Panc1 (cell line): ENCODE measurements at regions not wholly inside any gene's neighbourhood (a gene's known extent, or its start where the extent isn't known, plus 50 kb on each side); places are given as distances from the start of the nearest gene placed in this dataset.

Source experiments
- ATAC-seq: fragments of 200-7000 bp; cut with Tn5 transposase; 2 replicates; pipeline ENCODE4 v1.9.1; 2020; ENCODE audit warnings: mild to moderate bottlenecking, moderate library complexity
- BruUV-seq: library from RNA; stranded (reverse); fragments of 400-500 nt; replicated peaks from 2 replicates; lab custom pipeline; 2021; lab: Mats Ljungman, UMichigan
- CTCF ChIA-PET: fragments of 300-600 bp; sonication (Branson Sonifier 250); formaldehyde crosslinking; loops from one replicate; lab custom pipeline; 2022; ENCODE audit warnings: antibody characterized with exemption; lab: Charles Lee
- POLR2A ChIA-PET: fragments of 300-600 bp; sonication (Branson Sonifier 250); formaldehyde crosslinking; loops from one replicate; lab custom pipeline; 2022; ENCODE audit warnings: antibody characterized with exemption; lab: Charles Lee
- DNase-seq: peaks from one replicate; pipeline ENCODE4 v3.0.0-alpha.2; 2010; ENCODE audit warnings: low read depth, low spot score
- H3K27ac ChIP-seq: 2 replicates; pipeline ENCODE4 v1.5.1; 2011; ENCODE audit warnings: mild to moderate bottlenecking, low read length, inconsistent platforms
- H3K27me3 ChIP-seq: fragments of 200-500 bp; sonication (Bioruptor generic); 2 replicates; pipeline ENCODE4 v1.6.0; 2014; ENCODE audit warnings: low read length, inconsistent platforms; ENCODE audit not compliant: control insufficient read depth, insufficient read depth
- H3K36me3 ChIP-seq: fragments of 200-500 bp; sonication (Bioruptor generic); 2 replicates; pipeline ENCODE4 v1.5.1; 2014; ENCODE audit warnings: inconsistent platforms, mild to moderate bottlenecking, low read length, moderate library complexity; ENCODE audit not compliant: control insufficient read depth, insufficient read depth
- H3K4me1 ChIP-seq: 2 replicates; pipeline ENCODE4 v1.5.1; 2011; ENCODE audit warnings: inconsistent platforms, mild to moderate bottlenecking, low read length, moderate library complexity; ENCODE audit not compliant: control insufficient read depth, insufficient read depth
- H3K4me3 ChIP-seq, 2 experiments: 2 replicates each; pipeline ENCODE4 v1.5.1; 2011 to 2012; ENCODE audit warnings: low read depth in 2 of 2, low read length in 2 of 2, mild to moderate bottlenecking in 2 of 2, inconsistent platforms in 1 of 2, moderate library complexity in 1 of 2
- H3K9me3 ChIP-seq: fragments of 200-500 bp; sonication (Bioruptor generic); 2 replicates; pipeline ENCODE4 v1.5.1; 2014; ENCODE audit warnings: low read depth, mild to moderate bottlenecking, inconsistent platforms, low read length, moderate library complexity; ENCODE audit not compliant: control insufficient read depth, insufficient read depth
- CTCF ChIP-seq: fragments of 450-650 bp; IDR thresholded peaks from 2 replicates; pipeline ENCODE4 v1.5.1; 2017; ENCODE audit warnings: mild to moderate bottlenecking
- POLR2AphosphoS5 ChIP-seq: IDR thresholded peaks from 2 replicates; pipeline ENCODE4 v1.6.1; 2012; ENCODE audit warnings: mild to moderate bottlenecking, low read depth, low read length, moderate library complexity
- REST ChIP-seq, 2 experiments: IDR thresholded peaks; 2 replicates each; pipeline ENCODE4 v1.6.1; 2011 to 2012; ENCODE audit warnings: low read depth in 2 of 2, control low read depth in 1 of 2, low read length in 1 of 2, mild to moderate bottlenecking in 1 of 2, moderate library complexity in 1 of 2; ENCODE audit not compliant: insufficient read depth in 1 of 2
- SIN3A ChIP-seq: IDR thresholded peaks from 2 replicates; pipeline ENCODE4 v1.6.1; 2012; ENCODE audit warnings: low read depth, mild to moderate bottlenecking, low read length, moderate library complexity, borderline replicate concordance; ENCODE audit not compliant: insufficient read depth
- TCF7L2 ChIP-seq: IDR thresholded peaks from 2 replicates; pipeline ENCODE4 v1.6.1; 2011; ENCODE audit warnings: mild to moderate bottlenecking, low read depth, low read length, inconsistent platforms
- in situ Hi-C: cut with HindIII; loops from 2 replicates; pipeline ENCODE4 v1.10.0; 2016; ENCODE audit warnings: low sequenced_read_pairs, low pct_unique_long_range_greater_than_20kb
- intact Hi-C: fragments of 100-400 bp; cut with micrococcal nuclease; formaldehyde crosslinking; loops from one replicate; pipeline ENCODE4 v1.10.0; 2022; ENCODE audit not compliant: unreplicated experiment

GRCh38 chr9:126106404-126106803 is 220.2 kb upstream of the MVB12B start:
- Histone ChIP-seq H3K4me1 (no peaks in the 10 kb centered on the region), H3K4me3 (no peak overlapping the region), H3K27me3 (no peaks in the 10 kb centered on the region), H3K36me3 (no peaks in the 10 kb centered on the region), H3K27ac (no peak overlapping the region), H3K9me3 (no peaks in the 10 kb centered on the region)
- DNase-seq (no peak), ATAC-seq (no peak)
- POLR2A ChIA-PET: no interaction called here
- intact Hi-C loops (no loop called here), in situ Hi-C loops (no loop called here)
- TF ChIP-seq SIN3A: no peak
- TF ChIP-seq TCF7L2: no peak
- TF ChIP-seq REST (IDR thresholded peaks at IDR 0.05; ENCODE audit: insufficient read depth in 1 of 2, low read depth in 2 of 2, low read length in 1 of 2): no peak
- no peak for TF ChIP-seq CTCF
- no peak for TF ChIP-seq POLR2AphosphoS5
- no TSS peak for BruUV-seq
- CTCF ChIA-PET: no interaction called here

- intact Hi-C loops (no loop called here), in situ Hi-C loops (no loop called here)
- no peak for DNase-seq
- CTCF ChIA-PET: no interaction called here
- Histone ChIP-seq H3K4me1 (no peaks in the 10 kb centered on the region), H3K4me3 (no peak overlapping the region), H3K9me3 (no peaks in the 10 kb centered on the region), H3K36me3 (no peaks in the 10 kb centered on the region), H3K27ac (no peak overlapping the region), H3K27me3 (no peaks in the 10 kb centered on the region)
- TF ChIP-seq SIN3A (no peak), POLR2AphosphoS5 (no peak), TCF7L2 (no peak), CTCF (no peak), REST (IDR thresholded peaks at IDR 0.05; ENCODE audit: insufficient read depth in 1 of 2, low read depth in 2 of 2, low read length in 1 of 2) (no peak)
- no TSS peak for BruUV-seq
- POLR2A ChIA-PET: no interaction called here
- ATAC-seq: no peak
These were observed 218.9 kb upstream of the MVB12B start for GRCh38 chr9:126107693-126108092.
